GM19025 (cell line): ENCODE measurements at regions not wholly inside any gene's neighbourhood (a gene's known extent, or its start where the extent isn't known, plus 50 kb on each side); places are given as distances from the start of the nearest gene placed in this dataset.
"Not testable (repeated sequence)": the region's sequence is repeated elsewhere in the genome, so short reads cannot be mapped to it uniquely, and the experiment has no call there.

ENCODE experiments used
- ATAC-seq: cut with Tn5 transposase; IDR thresholded peaks from one replicate; pipeline ENCODE4 v1.9.1; 2021; ENCODE audit warnings: mild to moderate bottlenecking, low read depth, moderate library complexity; ENCODE audit not compliant: unreplicated experiment

- not testable (repeated sequence) for ATAC-seq
These were observed 67.3 kb upstream of the EZR start for GRCh38 chr6:158886346-158886977.

GRCh38 chr6:158881884-158882283 is 62.7 kb upstream of the EZR start:
- not testable (repeated sequence) for ATAC-seq

- ATAC-seq = not testable (repeated sequence)
These were observed 62.1 kb upstream of the EZR start for GRCh38 chr6:158881276-158881675.

GRCh38 chr6:158879180-158879579 is 60.0 kb upstream of the EZR start:
- ATAC-seq = no peak

GRCh38 chr6:158877716-158878115 is 58.5 kb upstream of the EZR start:
- no peak for ATAC-seq

- no peak for ATAC-seq
These were observed 57.7 kb upstream of the EZR start for GRCh38 chr6:158876886-158877285.

GRCh38 chr6:158870649-158870957 is 51.4 kb upstream of the EZR start:
- ATAC-seq = no peak

- ATAC-seq = peak; percentile 91
These were observed 50.9 kb upstream of the EZR start for GRCh38 chr6:158869826-158870648.

- ATAC-seq = peak; percentile 77
These were observed 50.0 kb upstream of the EZR start for GRCh38 chr6:158868890-158869825.
